Prostate gland (tissue), 2 donors: ENCODE measurements at regions not wholly inside any gene's neighbourhood (a gene's known extent, or its start where the extent isn't known, plus 50 kb on each side); places are given as distances from the start of the nearest gene placed in this dataset.

ENCODE experiments used
- CTCF ChIP-seq, 4 experiments: fragments of 200-600 bp in 2 of 4; fragments of 450-650 bp in 2 of 4; sonication (generic) in 2 of 4; IDR thresholded peaks; 1 replicate in 3 of 4; 2 replicates in 1 of 4; pipeline ENCODE4 v1.5.1; 2016 to 2019; ENCODE audit warnings: antibody characterized with exemption in 4 of 4, mild to moderate bottlenecking in 2 of 4, moderate library complexity in 2 of 4
- POLR2A ChIP-seq: fragments of 450-650 bp; IDR thresholded peaks from one replicate; pipeline ENCODE4 v1.6.1; 2016; ENCODE audit warnings: antibody characterized with exemption, mild to moderate bottlenecking
- POLR2AphosphoS5 ChIP-seq: sonication (generic); formaldehyde crosslinking; IDR thresholded peaks from one replicate; pipeline ENCODE4 v1.6.1; 2017; ENCODE audit warnings: antibody characterized with exemption

DNA sequence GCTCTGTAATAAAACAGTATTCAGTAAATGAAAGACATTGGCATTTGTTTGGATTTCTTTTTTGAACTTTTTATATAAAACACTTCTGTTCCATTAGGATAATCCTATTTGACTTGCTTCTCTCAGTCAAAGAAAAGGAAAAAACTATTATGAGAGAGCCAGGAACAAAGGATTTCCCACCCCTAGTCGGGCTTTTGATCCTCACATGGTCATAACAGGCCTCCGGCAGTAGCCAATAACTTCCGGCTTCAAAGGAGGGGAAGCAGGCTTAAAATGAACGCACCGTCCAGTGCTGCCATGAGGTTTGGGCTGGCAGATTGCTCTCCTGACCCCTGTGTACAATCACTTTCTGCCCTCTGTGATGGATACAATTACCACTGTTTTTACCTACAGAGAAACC, 209.3 kb downstream of the ZNF608 start:
- no peak for TF ChIP-seq CTCF (IDR thresholded peaks at IDR 0.05)
- no peak for TF ChIP-seq POLR2A
- no peak for TF ChIP-seq POLR2AphosphoS5
